Activated naive CD4-positive, alpha-beta T cell treated with anti-CD3 and anti-CD28 coated beads for 36 hours (primary cell): ENCODE measurements at regions not wholly inside any gene's neighbourhood (a gene's known extent, or its start where the extent isn't known, plus 50 kb on each side); places are given as distances from the start of the nearest gene placed in this dataset.

ENCODE experiments used
- CTCF ChIA-PET: fragments of 350-600 bp; sonication (Branson Sonifier 250); formaldehyde crosslinking; loops from one replicate; lab custom pipeline; 2021; ENCODE audit warnings: antibody characterized with exemption; lab: Charles Lee
- DNase-seq: peaks from one replicate; pipeline ENCODE4 v3.0.0-alpha.2; 2020
- H3K27ac Mint-ChIP-seq: one replicate; pipeline ENCODE4 v1.8.0; 2021; ENCODE audit warnings: mild to moderate bottlenecking, mixed read lengths
- H3K27me3 Mint-ChIP-seq: one replicate; pipeline ENCODE4 v1.8.0; 2021; ENCODE audit warnings: low read depth, mixed read lengths
- H3K36me3 Mint-ChIP-seq: one replicate; pipeline ENCODE4 v1.8.0; 2021; ENCODE audit warnings: low read depth, mixed read lengths
- H3K4me1 Mint-ChIP-seq: one replicate; pipeline ENCODE4 v1.8.0; 2021; ENCODE audit warnings: low read depth, mixed read lengths
- H3K4me3 Mint-ChIP-seq: one replicate; pipeline ENCODE4 v1.8.0; 2021; ENCODE audit warnings: mild to moderate bottlenecking, moderate library complexity, mixed read lengths
- H3K9me3 Mint-ChIP-seq: one replicate; pipeline ENCODE4 v1.8.0; 2021; ENCODE audit warnings: mixed read lengths
- intact Hi-C: fragments of 100-400 bp; cut with micrococcal nuclease; formaldehyde crosslinking; loops from one replicate; pipeline ENCODE4 v1.15.1; 2023

- Mint-ChIP-seq H3K27me3 (peaks cover 3% of the 10 kb centered on the region), H3K27ac (no peak overlapping the region), H3K4me1 (no peaks in the 10 kb centered on the region), H3K9me3 (no peaks in the 10 kb centered on the region), H3K36me3 (no peaks in the 10 kb centered on the region), H3K4me3 (no peak overlapping the region)
- intact Hi-C loops = no loop called here
- no peak for DNase-seq
- CTCF ChIA-PET = no interaction called here
Measured at GRCh38 chr16:52819405-52819804, 233.3 kb downstream of the CHD9NB start.

GRCh38 chr16:52817696-52818095 is 235.0 kb downstream of the CHD9NB start:
- DNase-seq = no peak
- Mint-ChIP-seq H3K4me1 (no peaks in the 10 kb centered on the region), H3K4me3 (no peak overlapping the region), H3K27me3 (peaks cover 3% of the 10 kb centered on the region), H3K9me3 (peaks cover 4% of the 10 kb centered on the region), H3K27ac (no peak overlapping the region), H3K36me3 (no peaks in the 10 kb centered on the region)
- intact Hi-C loops = no loop called here
- CTCF ChIA-PET = no interaction called here

GRCh38 chr16:52816993-52817392 is 235.7 kb downstream of the CHD9NB start:
- no peak for DNase-seq
- Mint-ChIP-seq H3K27me3 (peaks cover 3% of the 10 kb centered on the region), H3K36me3 (no peaks in the 10 kb centered on the region), H3K4me1 (no peaks in the 10 kb centered on the region), H3K9me3 (peaks cover 4% of the 10 kb centered on the region), H3K4me3 (no peak overlapping the region), H3K27ac (no peak overlapping the region)
- CTCF ChIA-PET = interaction anchor here (0.7 kb wide), 1 partner anchor 1433 kb away, joined by 3 read pairs; no protein-coding TSS in a partner anchor
- intact Hi-C loops = no loop called here

DNA sequence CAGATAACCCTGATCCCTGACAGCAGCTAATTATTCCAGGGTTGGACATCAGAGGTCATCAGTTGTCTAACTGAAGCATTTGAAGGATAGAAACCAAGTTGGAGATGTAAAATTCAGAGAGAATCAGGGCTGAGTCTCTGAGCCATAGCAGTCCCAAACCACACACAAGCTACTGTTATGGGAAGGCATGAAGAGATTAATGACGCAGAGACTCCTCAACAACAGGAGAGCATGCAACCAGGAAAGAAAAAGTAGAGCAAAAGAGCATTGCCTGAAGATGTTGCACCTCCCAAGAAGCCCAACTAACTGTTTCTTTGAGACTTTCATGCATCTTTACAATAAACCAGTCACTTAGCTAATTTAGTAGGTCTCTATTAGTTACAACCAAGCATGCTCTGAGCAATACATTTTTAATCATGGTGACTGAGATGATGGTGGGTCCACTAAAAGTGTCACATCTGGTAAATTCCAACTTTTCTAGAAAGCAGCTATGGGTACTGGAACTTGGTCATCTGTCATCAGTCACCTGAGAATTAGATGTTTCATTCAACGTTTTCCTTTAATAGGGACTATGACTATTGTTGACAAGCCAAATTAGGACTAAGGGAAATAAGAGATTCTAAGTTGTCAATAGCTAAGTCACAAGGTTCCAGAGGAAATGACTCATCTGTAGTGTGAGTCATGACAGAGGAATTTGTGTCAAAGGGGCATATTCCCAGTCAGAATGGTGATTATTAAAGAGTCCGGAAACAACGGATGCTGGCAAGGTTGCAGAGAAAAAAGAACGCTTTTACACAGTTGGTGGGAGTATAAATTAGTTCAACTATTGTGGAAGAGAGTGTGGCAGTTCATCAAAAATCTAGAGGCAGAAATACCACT is 239.8 kb downstream of the CHD9NB start:
- DNase-seq = no peak
- H3K4me3 Mint-ChIP-seq = no peak overlapping the region
- H3K36me3 Mint-ChIP-seq = no peaks in the 10 kb centered on the region
- H3K27me3 Mint-ChIP-seq = no peaks in the 10 kb centered on the region
- no peak overlapping the region for H3K27ac Mint-ChIP-seq
- no peaks in the 10 kb centered on the region for H3K4me1 Mint-ChIP-seq
- H3K9me3 Mint-ChIP-seq = peaks cover 4% of the 10 kb centered on the region
- CTCF ChIA-PET = no interaction called here
- intact Hi-C loops = no loop called here

DNA sequence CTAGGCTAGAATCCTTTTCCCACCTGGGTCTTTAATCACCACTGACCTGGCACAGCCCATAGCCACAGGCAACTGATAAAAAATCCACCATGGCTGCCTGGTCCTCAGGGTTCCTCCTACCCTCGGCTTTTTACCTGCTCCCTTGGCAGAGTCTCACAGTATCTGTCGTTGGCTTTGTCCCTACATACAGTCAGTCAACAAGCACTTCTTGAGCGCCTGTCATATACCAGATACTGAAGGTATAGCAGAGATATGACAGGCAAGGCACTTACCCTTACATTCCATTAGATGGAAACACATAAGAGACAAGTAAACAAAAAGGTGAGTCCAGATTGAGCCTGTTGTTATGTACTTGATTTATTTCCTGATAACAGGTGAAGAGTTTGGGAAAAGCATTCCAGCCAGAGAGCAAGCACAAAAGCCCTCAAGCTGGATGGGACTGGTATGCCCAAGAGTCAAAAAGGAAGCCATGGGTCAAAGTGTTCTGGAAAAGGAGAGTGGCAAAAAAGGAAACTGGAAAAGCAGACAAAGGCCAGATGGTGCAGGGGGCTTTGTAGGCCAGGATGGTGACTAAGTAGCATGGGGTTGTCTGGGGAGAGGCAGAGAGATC is 247.0 kb downstream of the CHD9NB start:
- no peaks in the 10 kb centered on the region for H3K4me1 Mint-ChIP-seq
- H3K36me3 Mint-ChIP-seq = no peaks in the 10 kb centered on the region
- peaks cover 2% of the 10 kb centered on the region for H3K9me3 Mint-ChIP-seq
- no peak for DNase-seq
- CTCF ChIA-PET = no interaction called here
- no peaks in the 10 kb centered on the region for H3K27me3 Mint-ChIP-seq
- H3K4me3 Mint-ChIP-seq = no peak overlapping the region
- intact Hi-C loops = no loop called here
- no peak overlapping the region for H3K27ac Mint-ChIP-seq

GRCh38 chr16:52800432-52800831 is 252.3 kb downstream of the CHD9NB start:
- H3K27ac Mint-ChIP-seq = no peak overlapping the region
- intact Hi-C loops = no loop called here
- no peaks in the 10 kb centered on the region for H3K27me3 Mint-ChIP-seq
- H3K4me3 Mint-ChIP-seq = no peak overlapping the region
- CTCF ChIA-PET = no interaction called here
- H3K36me3 Mint-ChIP-seq = no peaks in the 10 kb centered on the region
- H3K4me1 Mint-ChIP-seq = no peaks in the 10 kb centered on the region
- peaks cover 2% of the 10 kb centered on the region for H3K9me3 Mint-ChIP-seq
- no peak for DNase-seq

DNA sequence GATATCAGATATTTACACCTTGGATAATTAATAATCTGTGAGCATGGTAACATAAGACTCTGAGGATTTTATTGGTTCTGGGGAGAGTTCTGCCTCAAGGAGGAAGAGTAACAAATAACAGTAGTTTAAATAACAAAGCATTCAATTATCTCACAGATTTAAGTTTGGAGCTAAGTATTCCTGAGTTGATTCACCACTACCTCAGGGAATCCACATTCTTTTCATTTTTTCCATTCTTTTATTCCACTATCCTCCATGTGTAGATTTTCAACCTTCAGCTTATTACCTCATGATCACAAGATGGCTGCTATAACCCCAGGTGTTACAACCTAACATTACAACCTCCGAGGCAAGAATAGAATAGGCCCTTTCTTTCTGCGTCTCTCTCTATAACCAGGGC is 252.2 kb upstream of the TOX3 start:
- H3K4me1 Mint-ChIP-seq = no peaks in the 10 kb centered on the region
- intact Hi-C loops = no loop called here

DNA sequence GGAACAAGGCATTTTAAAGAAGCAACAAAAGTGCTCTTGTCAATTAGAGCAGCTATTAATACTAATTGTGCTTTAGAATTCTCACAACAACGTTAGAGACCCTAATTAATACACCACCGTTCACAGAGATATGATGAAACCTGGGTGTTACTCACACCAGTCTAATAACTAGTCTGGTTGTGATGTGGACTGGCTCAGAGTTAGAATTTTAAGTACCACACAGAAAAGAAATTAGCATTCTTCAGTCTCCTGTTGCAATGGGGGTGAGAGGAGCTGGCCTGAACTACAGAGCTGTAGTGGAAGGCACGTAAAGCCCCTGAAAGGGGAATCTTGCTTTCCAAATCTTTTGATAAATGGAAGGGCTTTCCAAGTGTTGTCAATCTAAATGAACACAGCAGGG is 240.8 kb upstream of the TOX3 start:
- H3K27ac Mint-ChIP-seq = no peak overlapping the region
- peaks cover 7% of the 10 kb centered on the region for H3K27me3 Mint-ChIP-seq
- intact Hi-C loops = no loop called here
- DNase-seq = no peak
- no peaks in the 10 kb centered on the region for H3K4me1 Mint-ChIP-seq
- no peak overlapping the region for H3K4me3 Mint-ChIP-seq
- H3K36me3 Mint-ChIP-seq = no peaks in the 10 kb centered on the region
- CTCF ChIA-PET = no interaction called here
- H3K9me3 Mint-ChIP-seq = peaks cover 4% of the 10 kb centered on the region

More for the DNA sequence above, 252.2 kb upstream of the TOX3 start:
- DNase-seq = no peak
- no peak overlapping the region for H3K27ac Mint-ChIP-seq
- no peaks in the 10 kb centered on the region for H3K36me3 Mint-ChIP-seq
- CTCF ChIA-PET = no interaction called here
- no peaks in the 10 kb centered on the region for H3K27me3 Mint-ChIP-seq
- no peaks in the 10 kb centered on the region for H3K9me3 Mint-ChIP-seq
- H3K4me3 Mint-ChIP-seq = no peak overlapping the region

- Mint-ChIP-seq H3K4me3 (no peak overlapping the region), H3K36me3 (no peaks in the 10 kb centered on the region), H3K9me3 (peaks cover 1% of the 10 kb centered on the region), H3K27ac (no peak overlapping the region), H3K4me1 (no peaks in the 10 kb centered on the region), H3K27me3 (peaks cover 13% of the 10 kb centered on the region)
- no peak for DNase-seq
- intact Hi-C loops = no loop called here
- CTCF ChIA-PET = no interaction called here
Measured at GRCh38 chr16:52786091-52786490, 239.1 kb upstream of the TOX3 start.

DNA sequence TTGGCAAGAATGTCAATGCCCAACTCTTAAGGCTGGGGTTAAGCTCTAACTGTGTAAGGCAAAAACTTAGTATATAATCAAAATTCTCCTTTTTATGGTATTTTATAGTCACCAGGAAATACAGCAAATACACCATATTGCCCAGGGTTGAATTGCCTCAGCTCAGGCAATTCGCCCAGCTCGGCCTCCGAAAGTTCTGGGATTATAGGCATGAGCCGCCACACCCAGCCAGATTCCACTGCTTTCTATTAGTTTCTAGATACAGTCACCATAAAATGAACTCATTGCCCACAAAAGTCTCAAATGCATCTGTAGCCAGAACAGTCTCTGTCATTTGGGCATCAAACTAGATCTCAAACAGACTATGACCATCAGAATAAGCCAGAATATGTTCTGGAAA is 238.7 kb upstream of the TOX3 start:
- Mint-ChIP-seq H3K9me3 (no peaks in the 10 kb centered on the region), H3K4me3 (no peak overlapping the region), H3K36me3 (no peaks in the 10 kb centered on the region), H3K4me1 (no peaks in the 10 kb centered on the region), H3K27me3 (peaks cover 13% of the 10 kb centered on the region), H3K27ac (no peak overlapping the region)
- DNase-seq = no peak
- CTCF ChIA-PET = no interaction called here
- intact Hi-C loops = no loop called here

DNA sequence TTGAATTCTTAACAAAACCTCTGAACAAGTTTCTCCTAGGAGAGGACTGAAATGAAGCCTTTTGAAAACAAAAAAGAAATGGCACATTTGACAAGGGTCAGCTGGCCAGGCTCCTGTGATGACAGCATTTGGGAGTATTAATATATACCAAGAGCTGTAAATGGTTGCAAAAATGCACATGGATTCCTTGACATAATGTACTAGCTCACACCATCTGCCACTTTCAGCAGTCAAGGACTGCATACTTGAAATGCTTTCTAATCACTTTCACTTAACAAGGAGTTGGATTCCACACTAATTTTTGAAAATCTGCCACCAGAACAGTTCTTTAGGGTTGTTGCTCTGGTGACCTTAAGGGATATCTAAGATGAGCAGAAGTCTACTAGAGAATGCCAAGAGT is 236.7 kb upstream of the TOX3 start:
- Mint-ChIP-seq H3K9me3 (no peaks in the 10 kb centered on the region), H3K27me3 (peaks cover 13% of the 10 kb centered on the region), H3K4me3 (no peak overlapping the region), H3K4me1 (no peaks in the 10 kb centered on the region), H3K27ac (no peak overlapping the region), H3K36me3 (no peaks in the 10 kb centered on the region)
- intact Hi-C loops = no loop called here
- CTCF ChIA-PET = no interaction called here
- DNase-seq = no peak

DNA sequence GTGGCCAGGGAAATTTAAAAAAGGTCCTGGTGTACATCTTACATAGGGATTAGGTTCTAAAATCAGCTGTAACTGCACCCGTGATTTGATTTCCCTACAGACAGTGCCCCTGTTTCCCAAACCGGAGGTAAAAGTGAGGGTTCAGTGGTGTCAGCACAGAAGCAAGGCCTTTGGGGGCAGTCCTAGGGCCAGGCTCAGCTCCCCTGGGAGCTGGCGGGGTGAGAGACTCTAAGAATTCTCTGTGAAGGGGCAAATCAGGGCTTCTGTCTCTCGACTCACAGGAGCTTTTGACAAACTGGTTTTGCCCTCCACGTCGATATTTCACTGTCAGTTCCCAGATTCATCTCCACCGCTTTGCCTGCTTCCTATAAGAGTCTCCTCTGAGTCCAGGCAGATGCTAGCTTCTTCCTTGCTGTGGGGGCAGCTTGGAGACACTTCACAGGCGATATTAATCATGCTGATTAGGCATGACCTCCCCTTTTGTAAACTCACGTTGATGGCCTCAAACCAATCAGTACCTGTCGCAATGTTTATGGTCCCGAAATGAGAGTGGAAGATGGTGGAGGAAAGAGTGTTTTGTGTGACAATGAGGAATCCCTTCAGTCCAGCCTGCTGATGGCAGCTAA is 234.2 kb upstream of the TOX3 start:
- CTCF ChIA-PET = no interaction called here
- H3K4me3 Mint-ChIP-seq = no peak overlapping the region
- no peak overlapping the region for H3K27ac Mint-ChIP-seq
- intact Hi-C loops = no loop called here
- H3K4me1 Mint-ChIP-seq = no peaks in the 10 kb centered on the region
- no peaks in the 10 kb centered on the region for H3K9me3 Mint-ChIP-seq
- H3K27me3 Mint-ChIP-seq = peaks cover 13% of the 10 kb centered on the region
- H3K36me3 Mint-ChIP-seq = no peaks in the 10 kb centered on the region
- no peak for DNase-seq

DNA sequence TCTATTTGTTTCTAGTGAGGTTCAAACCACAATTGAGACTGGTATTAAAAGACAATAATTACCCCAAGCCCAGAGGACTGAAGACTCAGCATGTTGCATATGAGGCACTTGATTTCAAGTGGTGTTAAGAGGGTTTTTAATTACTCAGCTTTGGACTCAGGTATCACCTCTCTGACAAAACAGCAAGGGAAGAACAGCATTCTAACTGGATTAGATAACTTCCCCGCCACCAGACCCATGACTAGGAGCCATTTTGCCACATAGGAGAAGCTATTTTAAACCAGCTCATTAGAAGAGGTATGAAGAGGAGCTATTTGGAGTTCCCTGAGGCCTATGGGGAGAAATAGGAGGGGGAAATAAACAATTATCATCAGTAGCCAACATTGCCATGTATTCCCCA is 226.1 kb upstream of the TOX3 start:
- no peak for DNase-seq
- Mint-ChIP-seq H3K27me3 (no peaks in the 10 kb centered on the region), H3K27ac (no peak overlapping the region), H3K36me3 (no peaks in the 10 kb centered on the region), H3K9me3 (no peaks in the 10 kb centered on the region), H3K4me1 (no peaks in the 10 kb centered on the region), H3K4me3 (no peak overlapping the region)
- intact Hi-C loops = no loop called here
- CTCF ChIA-PET = no interaction called here
